DLD1 (cell line): ENCODE measurements at regions not wholly inside any gene's neighbourhood (a gene's known extent, or its start where the extent isn't known, plus 50 kb on each side); places are given as distances from the start of the nearest gene placed in this dataset.
"Not testable (repeated sequence)": the region's sequence is repeated elsewhere in the genome, so short reads cannot be mapped to it uniquely, and the experiment has no call there.

Experiments used
- in situ Hi-C: cut with HindIII; loops from 2 replicates; pipeline ENCODE4 v1.10.0; 2017; ENCODE audit warnings: low sequenced_read_pairs

DNA sequence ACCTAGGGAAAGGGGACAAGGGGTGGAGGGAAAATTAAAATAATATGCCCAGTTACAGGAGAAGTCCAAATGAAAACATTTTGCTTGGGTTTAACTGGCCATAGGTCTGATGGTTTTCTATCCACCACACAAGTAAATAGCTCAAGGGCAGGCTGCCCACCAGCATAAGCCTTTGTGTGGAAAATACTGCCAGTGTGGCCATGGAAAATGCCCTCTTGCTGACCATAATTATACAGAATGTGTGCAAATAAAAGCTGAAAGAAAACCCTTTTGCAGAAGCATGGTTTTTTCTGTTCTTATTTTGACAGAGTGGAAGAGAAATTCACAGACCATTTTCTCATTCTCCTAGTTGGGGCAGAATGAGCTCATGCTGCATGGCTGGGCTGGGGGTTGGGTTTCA, 111.3 kb upstream of the SIX2 start:
- in situ Hi-C loops = no loop called here

GRCh38 chr2:45119855-45120254, 110.6 kb upstream of the SIX2 start:
- in situ Hi-C loops = no loop called here

- in situ Hi-C loops = no loop called here
Measured at GRCh38 chr2:45119038-45119437, 109.8 kb upstream of the SIX2 start.

- in situ Hi-C loops = no loop called here
Measured at GRCh38 chr2:45117383-45117782, 108.1 kb upstream of the SIX2 start.

GRCh38 chr2:45115181-45115580, 105.9 kb upstream of the SIX2 start:
- in situ Hi-C loops = no loop called here

DNA sequence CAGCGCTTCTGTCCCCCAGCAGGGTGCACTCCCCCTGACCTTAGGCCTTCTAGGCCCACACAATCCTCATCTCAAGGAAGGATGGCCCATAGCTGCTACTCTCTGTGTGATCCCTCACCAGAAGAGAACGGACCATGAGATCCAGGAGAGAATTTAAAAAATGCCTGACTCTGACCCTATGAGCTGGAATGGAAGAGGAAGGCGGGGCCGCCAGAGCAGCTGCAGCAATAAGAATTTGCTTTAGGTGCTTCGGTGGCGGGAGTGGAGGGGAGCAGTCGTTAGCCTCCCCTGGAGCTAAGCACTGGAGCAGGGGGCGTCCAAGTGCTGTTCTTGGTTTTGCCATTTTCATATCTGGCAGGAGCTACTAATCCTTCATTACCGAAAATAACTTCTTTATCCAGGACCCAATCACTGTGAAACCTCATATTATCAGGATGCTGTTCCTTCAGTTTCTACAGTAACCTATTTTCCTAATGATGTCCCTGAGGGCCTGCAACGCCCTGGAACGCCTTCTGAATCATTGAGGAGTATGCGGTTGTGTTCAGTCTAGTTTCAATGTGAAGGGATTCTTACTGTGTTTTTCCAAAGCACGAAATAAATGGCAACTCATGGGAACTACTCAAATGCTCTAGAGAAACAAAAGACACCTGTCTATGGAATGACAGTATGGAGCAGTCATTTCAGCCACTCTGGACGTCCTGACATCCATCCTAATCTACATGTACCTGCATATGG, 105.1 kb upstream of the SIX2 start:
- in situ Hi-C loops = no loop called here

DNA sequence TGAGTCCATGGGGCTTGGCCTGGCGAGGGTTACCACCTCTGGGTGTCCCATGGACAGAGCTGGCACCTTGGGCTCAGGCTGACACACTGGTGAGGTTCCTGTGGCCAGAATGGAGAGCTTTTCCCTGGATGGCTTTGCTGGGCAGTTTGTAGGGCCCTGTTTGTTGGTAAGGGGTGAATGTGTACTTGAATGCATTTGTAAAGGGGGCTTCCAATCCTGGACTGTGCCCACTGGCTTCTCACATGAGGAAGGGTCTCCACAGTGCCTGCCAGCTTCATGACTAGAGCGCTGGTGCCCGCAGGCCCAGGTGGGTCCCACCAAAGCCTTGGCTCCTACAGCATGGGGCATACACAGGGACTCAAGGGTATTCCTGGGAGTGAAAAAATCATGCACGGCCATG, 103.5 kb upstream of the SIX2 start:
- in situ Hi-C loops = no loop called here

DNA sequence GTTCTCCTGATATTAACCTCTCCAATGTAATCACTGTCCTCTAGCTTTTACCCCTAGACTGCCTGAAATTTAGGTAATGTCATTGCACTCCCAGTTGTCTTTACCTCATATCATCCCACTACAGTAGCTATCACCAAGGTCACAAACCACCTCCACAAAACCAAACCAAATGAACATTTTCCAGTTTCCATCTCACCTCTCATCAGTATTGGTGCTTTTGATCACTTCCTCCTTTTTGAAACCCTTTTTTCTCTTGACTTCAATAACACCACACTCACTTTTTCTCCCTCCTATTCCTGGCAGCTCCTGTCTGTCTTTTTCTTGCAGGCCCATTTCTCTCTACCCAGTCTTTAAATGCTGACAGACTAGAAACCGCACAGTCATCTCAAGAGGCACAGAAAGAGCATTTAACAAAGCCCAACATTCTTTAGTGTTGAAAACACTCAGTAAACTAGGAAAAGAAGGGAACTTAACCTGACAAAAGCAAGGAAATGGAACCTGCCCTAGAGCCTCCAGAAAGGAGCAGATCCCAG, 95.9 kb upstream of the SIX2 start:
- in situ Hi-C loops = no loop called here

- in situ Hi-C loops = no loop called here
Measured at GRCh38 chr2:45104429-45104828, 95.2 kb upstream of the SIX2 start.

GRCh38 chr2:45103351-45104345, 94.4 kb upstream of the SIX2 start:
- in situ Hi-C loops = no loop called here

DNA sequence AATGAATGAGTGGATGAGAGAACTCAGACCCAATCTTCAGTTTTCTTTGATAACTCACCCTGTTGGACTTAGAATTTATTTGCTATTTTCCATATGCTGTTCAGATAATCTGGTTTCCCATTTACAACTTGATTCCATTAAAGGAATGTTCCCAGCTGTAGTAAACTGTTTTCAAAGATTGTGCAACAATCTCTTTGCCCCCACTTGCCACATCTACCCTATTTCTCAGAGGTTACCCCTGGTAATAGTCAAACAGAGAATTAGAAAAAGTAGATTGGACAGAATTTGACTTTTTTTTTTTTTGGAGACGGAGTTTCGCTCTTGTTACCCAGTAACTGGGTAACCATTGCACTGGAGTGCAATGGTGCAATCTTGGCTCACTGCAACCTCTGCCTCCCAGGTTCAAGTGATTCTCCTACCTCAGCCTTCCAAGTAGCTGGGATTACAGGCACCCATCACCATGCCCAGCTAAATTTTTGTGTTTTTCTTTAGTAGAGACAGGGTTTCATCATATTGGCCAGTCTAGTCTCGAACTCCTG, 93.4 kb upstream of the SIX2 start:
- in situ Hi-C loops = no loop called here

DNA sequence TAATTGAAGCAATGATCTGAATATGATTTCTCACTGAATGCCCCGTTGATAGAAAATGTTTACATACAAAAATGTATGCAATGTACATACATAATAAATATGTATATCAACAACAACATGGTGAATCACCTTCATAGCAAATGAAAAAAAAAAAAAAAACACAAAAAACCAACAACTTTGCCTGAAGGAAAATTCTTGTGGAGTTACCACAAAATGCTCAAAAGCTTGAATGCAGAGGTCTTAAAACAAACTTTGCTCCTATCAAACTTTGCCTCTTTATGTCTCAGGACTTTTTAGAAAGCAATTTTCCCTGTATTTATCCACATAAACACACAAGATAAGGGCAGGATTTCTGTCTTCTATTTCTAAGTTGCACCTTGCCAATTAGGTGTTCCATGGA, 92.9 kb upstream of the SIX2 start:
- in situ Hi-C loops = no loop called here

DNA sequence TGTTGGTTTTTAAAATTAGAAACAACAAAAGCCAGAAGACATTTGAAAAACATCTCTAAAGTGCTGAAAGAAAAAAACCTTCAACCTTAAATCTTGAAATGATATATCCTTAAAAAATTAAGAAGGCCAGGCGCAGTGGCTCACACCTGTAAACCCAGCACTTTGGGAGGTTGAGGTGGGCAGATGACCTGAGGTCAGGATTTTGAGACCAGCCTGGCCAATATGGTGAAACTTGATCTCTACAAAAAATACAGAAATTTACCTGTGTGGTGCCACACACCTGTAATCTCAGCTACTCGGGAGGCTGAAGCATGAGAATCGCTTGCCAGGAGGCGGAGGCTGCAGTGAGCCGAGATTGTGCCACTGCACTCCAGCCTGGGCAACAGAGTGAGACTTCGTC, 87.7 kb upstream of the SIX2 start:
- in situ Hi-C loops = no loop called here

GRCh38 chr2:45096038-45096437, 86.8 kb upstream of the SIX2 start:
- in situ Hi-C loops = not testable (repeated sequence)

GRCh38 chr2:45093663-45094062, 84.4 kb upstream of the SIX2 start:
- in situ Hi-C loops = no loop called here

DNA sequence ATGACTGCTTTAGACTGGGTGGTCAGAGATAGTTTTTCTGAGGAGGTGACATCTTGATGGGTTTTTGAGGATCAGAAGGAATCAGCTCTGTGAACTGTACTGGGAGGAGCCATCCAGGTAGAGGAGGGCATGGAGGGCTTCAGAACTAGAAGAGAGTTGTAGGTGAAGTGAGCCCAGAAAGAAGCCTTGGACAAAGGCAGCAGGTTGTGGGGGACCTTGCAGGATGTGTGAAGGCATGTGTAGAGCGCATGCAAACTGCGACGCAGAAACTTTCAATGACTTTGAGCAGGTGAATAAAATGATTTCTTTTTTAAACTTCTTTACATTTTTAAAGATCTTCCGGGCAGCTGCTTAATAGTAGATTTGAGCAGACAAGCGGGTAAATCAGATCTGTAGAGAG, 83.9 kb upstream of the SIX2 start:
- in situ Hi-C loops = no loop called here

DNA sequence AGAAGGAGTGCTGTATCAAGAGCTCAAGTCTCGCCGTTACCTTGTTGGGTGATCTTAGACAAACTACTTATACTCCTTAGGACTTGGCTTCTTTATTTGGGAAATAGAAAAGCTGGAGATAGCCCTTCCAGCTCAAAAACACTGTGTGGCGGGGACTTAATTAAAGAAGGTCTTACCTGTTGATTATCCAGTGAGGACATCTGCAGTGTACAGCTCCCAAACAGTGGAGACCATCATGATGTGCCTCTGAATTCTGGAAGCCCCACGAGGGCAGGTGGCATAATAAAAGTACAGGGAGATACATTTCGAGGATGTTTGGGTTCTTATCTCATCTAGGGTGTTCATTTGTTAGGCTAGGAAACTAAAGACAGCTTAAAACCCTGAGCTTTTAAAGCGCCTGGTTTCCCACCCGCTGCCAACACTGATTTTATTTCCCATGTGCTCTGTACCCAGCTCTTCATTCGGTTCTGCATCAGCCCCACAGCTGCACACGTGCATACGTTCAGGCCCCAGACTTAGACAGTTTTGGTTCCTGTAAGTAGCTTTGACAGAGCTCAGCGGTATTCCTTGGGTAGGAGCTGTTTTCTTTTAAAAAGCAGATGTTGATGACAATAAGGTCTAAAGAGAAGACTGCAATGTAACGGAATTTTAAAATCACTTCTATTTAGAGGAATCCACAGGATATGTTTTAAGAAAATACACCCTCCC, 80.5 kb upstream of the SIX2 start:
- in situ Hi-C loops = no loop called here

- in situ Hi-C loops = no loop called here
Measured at GRCh38 chr2:45085487-45085886, 76.2 kb upstream of the SIX2 start.

GRCh38 chr2:45084361-45085020, 75.2 kb upstream of the SIX2 start:
- in situ Hi-C loops = no loop called here

DNA sequence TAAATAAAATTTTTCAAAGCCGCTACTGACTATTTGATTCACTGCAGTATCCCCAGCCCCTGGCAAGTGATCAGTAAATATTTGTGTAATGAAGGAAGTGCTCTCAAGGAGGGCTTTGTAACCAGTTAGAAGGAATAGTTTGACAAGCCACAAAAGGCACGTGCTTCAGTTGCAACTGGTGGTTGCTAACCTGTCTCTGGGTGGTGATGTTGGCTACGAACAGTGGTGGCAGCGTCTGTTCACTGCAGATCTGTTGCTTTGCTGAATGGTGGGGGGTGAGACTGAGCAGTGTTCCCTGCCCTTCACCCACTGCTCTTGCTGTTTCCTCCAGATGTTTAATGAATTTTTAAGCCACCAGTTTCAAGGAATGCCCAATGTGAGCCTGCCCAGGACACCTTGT, 73.9 kb upstream of the SIX2 start:
- in situ Hi-C loops = no loop called here
